H1 (cell line): ENCODE measurements at regions not wholly inside any gene's neighbourhood (a gene's known extent, or its start where the extent isn't known, plus 50 kb on each side); places are given as distances from the start of the nearest gene placed in this dataset.

ENCODE experiments used
- CTCF ChIA-PET: fragments of 300-600 bp; sonication (Branson Sonifier 250); formaldehyde crosslinking; loops from one replicate; lab custom pipeline; 2021; ENCODE audit not compliant: partially characterized antibody; lab: Charles Lee
- POLR2A ChIA-PET: fragments of 300-600 bp; sonication (Branson Sonifier 250); formaldehyde crosslinking; loops from one replicate; lab custom pipeline; 2021; ENCODE audit warnings: inconsistent platforms; ENCODE audit not compliant: partially characterized antibody; lab: Charles Lee
- DNase-seq, 2 experiments: peaks; one replicate each; pipeline versions ENCODE4 v3.0.0 to v3.0.0-alpha.2; 2010 to 2022; ENCODE audit warnings: low spot score in 2 of 2, low read depth in 1 of 2, mixed read lengths in 1 of 2
- FAIRE-seq: peaks from 2 replicates; lab custom pipeline; 2011; peaks lifted over from hg19 to GRCh38; lab: Jason Lieb, UNC
- H2AFZ ChIP-seq: 2 replicates; pipeline ENCODE4 v1.8.1; 2012; ENCODE audit warnings: low read length, inconsistent platforms
- H2AK5ac ChIP-seq: 2 replicates; pipeline ENCODE4 v1.6.1; 2013; ENCODE audit warnings: low read depth, low read length
- H2BK120ac ChIP-seq: replicated peaks from 2 replicates; pipeline ENCODE3; 2013; ENCODE audit warnings: low read depth, low read length, inconsistent platforms
- H2BK12ac ChIP-seq: 2 replicates; pipeline ENCODE4 v1.6.1; 2013; ENCODE audit warnings: low read depth, low read length
- H2BK15ac ChIP-seq: 2 replicates; pipeline ENCODE4 v1.6.1; 2013; ENCODE audit warnings: low read length
- H2BK20ac ChIP-seq: 2 replicates; pipeline ENCODE4 v1.6.1; 2013; ENCODE audit warnings: low read length
- H2BK5ac ChIP-seq: 2 replicates; pipeline ENCODE4 v1.6.1; 2013; ENCODE audit warnings: low read depth, low read length
- H3K14ac ChIP-seq: 2 replicates; pipeline ENCODE4 v1.6.1; 2013; ENCODE audit warnings: inconsistent platforms; ENCODE audit not compliant: insufficient read length
- H3K18ac ChIP-seq: 2 replicates; pipeline ENCODE4 v1.6.1; 2013; ENCODE audit warnings: low read length; ENCODE audit errors: extremely low read depth
- H3K23ac ChIP-seq: 2 replicates; pipeline ENCODE4 v1.6.1; 2013; ENCODE audit warnings: inconsistent platforms; ENCODE audit not compliant: insufficient read length
- H3K23me2 ChIP-seq: 2 replicates; pipeline ENCODE4 v1.6.1; 2013; ENCODE audit warnings: low read depth, low read length
- H3K27ac ChIP-seq: 2 replicates; pipeline ENCODE4 v1.6.1; 2011; ENCODE audit warnings: low read depth, low read length, inconsistent platforms
- H3K27me3 ChIP-seq, 4 experiments: replicated peaks in 1 of 4; 1 replicate in 1 of 4; 2 replicates in 3 of 4; pipeline versions ENCODE4 v1.6.1 to v1.8.1; 2011 to 2013; ENCODE audit warnings: low read length in 3 of 4, mild to moderate bottlenecking in 3 of 4, inconsistent platforms in 2 of 4, mixed read lengths in 2 of 4, moderate library complexity in 1 of 4; ENCODE audit not compliant: control insufficient read depth in 3 of 4, insufficient read depth in 3 of 4; ENCODE audit errors: extremely low read depth in 1 of 4
- H3K36me3 ChIP-seq, 4 experiments: 2 replicates each; pipeline versions ENCODE4 v1.6.1 to v1.8.1; 2011 to 2013; ENCODE audit warnings: mild to moderate bottlenecking in 4 of 4, low read length in 3 of 4, moderate library complexity in 2 of 4, control low read depth in 1 of 4, inconsistent platforms in 1 of 4; ENCODE audit not compliant: insufficient read depth in 4 of 4, control insufficient read depth in 2 of 4
- H3K4ac ChIP-seq: replicated peaks from 2 replicates; pipeline ENCODE3; 2013; ENCODE audit warnings: low read length, low read depth, mixed read lengths, inconsistent platforms; ENCODE audit not compliant: insufficient read length
- H3K4me1 ChIP-seq, 4 experiments: replicated peaks in 1 of 4; 1 replicate in 1 of 4; 2 replicates in 3 of 4; pipeline versions ENCODE4 v1.6.1 to v1.8.1; 2011 to 2013; ENCODE audit warnings: low read length in 3 of 4, inconsistent platforms in 2 of 4, mixed read lengths in 1 of 4; ENCODE audit not compliant: insufficient read depth in 4 of 4, control insufficient read depth in 3 of 4
- H3K4me2 ChIP-seq, 2 experiments: 2 replicates each; pipeline versions ENCODE4 v1.6.1 to v1.8.1; 2011 to 2013; ENCODE audit warnings: low read depth in 2 of 2, low read length in 2 of 2, control low read depth in 1 of 2, inconsistent platforms in 1 of 2, mild to moderate bottlenecking in 1 of 2; ENCODE audit not compliant: insufficient read depth in 1 of 2
- H3K4me3 ChIP-seq, 4 experiments: fragments of 200-600, 300-600 bp in 1 of 4; sonication (generic), shearing (Covaris generic), sonication (Bioruptor Twin) in 1 of 4; 2 replicates each; pipeline versions ENCODE4 v1.5.1 to v1.8.1; 2011 to 2016; ENCODE audit warnings: low read length in 4 of 4, low read depth in 3 of 4, control low read depth in 2 of 4, inconsistent platforms in 2 of 4, mild to moderate bottlenecking in 2 of 4, mixed read lengths in 1 of 4, moderate library complexity in 1 of 4; ENCODE audit not compliant: insufficient read depth in 2 of 4; ENCODE audit errors: extremely low read depth in 1 of 4
- H3K56ac ChIP-seq: replicated peaks from 2 replicates; pipeline ENCODE3; 2013; ENCODE audit warnings: low read depth, mild to moderate bottlenecking, mixed read lengths, low read length, inconsistent platforms; ENCODE audit not compliant: insufficient read length
- H3K79me1 ChIP-seq: 2 replicates; pipeline ENCODE4 v1.6.1; 2013; ENCODE audit warnings: low read depth, low read length, control low read depth
- H3K79me2 ChIP-seq, 2 experiments: 2 replicates each; pipeline versions ENCODE4 v1.6.1 to v1.8.1; 2012 to 2013; ENCODE audit warnings: low read length in 2 of 2, mild to moderate bottlenecking in 2 of 2, inconsistent platforms in 1 of 2; ENCODE audit not compliant: insufficient read depth in 2 of 2, control insufficient read depth in 1 of 2
- H3K9ac ChIP-seq, 4 experiments: replicated peaks in 1 of 4; 1 replicate in 1 of 4; 2 replicates in 3 of 4; pipeline versions ENCODE4 v1.6.1 to v1.8.1; 2011 to 2013; ENCODE audit warnings: low read depth in 3 of 4, low read length in 3 of 4, control low read depth in 2 of 4, mild to moderate bottlenecking in 2 of 4, moderate library complexity in 2 of 4, inconsistent platforms in 1 of 4; ENCODE audit errors: extremely low read depth in 1 of 4
- H3K9me3 ChIP-seq, 2 experiments: 2 replicates each; pipeline versions ENCODE4 v1.6.1 to v1.8.1; 2012 to 2013; ENCODE audit warnings: mild to moderate bottlenecking in 2 of 2, moderate library complexity in 2 of 2, control low read depth in 1 of 2, inconsistent platforms in 1 of 2, low read depth in 1 of 2, low read length in 1 of 2, mixed read lengths in 1 of 2; ENCODE audit not compliant: insufficient read depth in 2 of 2
- H4K20me1 ChIP-seq, 2 experiments: replicated peaks in 1 of 2; 2 replicates each; pipeline versions ENCODE3 to v1.8.1; 2011 to 2013; ENCODE audit warnings: inconsistent platforms in 2 of 2, low read length in 2 of 2, mild to moderate bottlenecking in 1 of 2; ENCODE audit not compliant: insufficient read depth in 2 of 2, control insufficient read depth in 1 of 2
- H4K5ac ChIP-seq: 2 replicates; pipeline ENCODE4 v1.6.1; 2013; ENCODE audit warnings: low read length, low read depth, mixed read lengths, inconsistent platforms; ENCODE audit not compliant: insufficient read length
- H4K8ac ChIP-seq: 2 replicates; pipeline ENCODE4 v1.8.0; 2013; ENCODE audit warnings: mild to moderate bottlenecking, moderate library complexity, low read length, inconsistent platforms; ENCODE audit not compliant: insufficient read depth; ENCODE audit errors: extremely low read depth
- H4K91ac ChIP-seq: replicated peaks from 2 replicates; pipeline ENCODE3; 2013; ENCODE audit warnings: low read length, mixed read lengths, inconsistent platforms; ENCODE audit not compliant: insufficient read length
- EGR1 ChIP-seq: IDR thresholded peaks from 2 replicates; pipeline ENCODE4 v1.6.1; 2011; ENCODE audit warnings: low read depth, low read length, borderline replicate concordance
- RFX5 ChIP-seq: IDR thresholded peaks from 2 replicates; pipeline ENCODE4 v1.6.1; 2011; ENCODE audit warnings: low read depth, low read length, improper control_type of control experiment, borderline replicate concordance
- WGBS, 2 experiments: shearing (Covaris generic) in 1 of 2; methylation state at CpG; one replicate each; pipeline versions ENCODE4 v1.1.6 to v1.1.7; 2013 to 2015; ENCODE audit warnings: low lambda C conversion rate in 2 of 2, mixed read lengths in 2 of 2, inconsistent platforms in 1 of 2, low coverage in 1 of 2, missing lambda C conversion rate in 1 of 2; ENCODE audit not compliant: insufficient replicate concordance in 2 of 2, insufficient coverage in 1 of 2, insufficient read length in 1 of 2; ENCODE audit errors: extremely low coverage in 1 of 2, missing lambda C conversion rate in 1 of 2; 5-methylcytosine and 5-hydroxymethylcytosine counted together

DNA sequence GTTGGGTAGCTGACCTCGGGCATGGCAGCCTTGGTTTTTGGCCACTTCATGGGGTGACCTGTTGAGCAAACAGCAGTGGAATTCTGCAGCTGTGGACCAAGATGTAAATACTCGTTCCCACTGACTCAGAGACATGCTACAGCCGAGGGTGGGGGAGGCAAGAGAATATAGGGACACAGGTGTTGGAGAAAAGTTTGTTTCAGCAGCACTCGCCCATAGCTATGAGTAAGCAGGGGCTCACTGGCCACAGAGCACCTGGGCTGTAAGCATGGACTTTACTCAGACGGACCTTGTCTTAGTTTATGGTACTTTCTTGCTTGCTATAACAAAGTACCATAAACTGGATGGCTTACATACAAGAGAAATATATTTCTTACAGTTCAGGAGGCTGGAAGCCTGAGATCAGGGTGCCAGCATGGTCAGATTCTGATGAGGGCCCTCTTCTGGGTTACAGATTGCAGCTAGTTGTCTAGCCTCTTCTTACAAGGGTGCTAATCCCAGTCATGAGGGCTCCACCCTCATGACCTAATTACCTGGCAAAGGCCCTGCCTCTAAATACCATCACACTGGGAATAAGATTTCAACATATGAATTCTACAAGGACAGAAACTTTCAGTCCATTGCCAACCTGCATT is 437.2 kb upstream of the DAB1 start:
- H2AFZ ChIP-seq, result no peak overlapping the region

More for the DNA sequence above, 437.2 kb upstream of the DAB1 start:
- no peaks in the 10 kb centered on the region for H3K36me3 ChIP-seq
- no peak overlapping the region for H3K14ac ChIP-seq
- no peak overlapping the region for H3K27ac ChIP-seq
- no peak for FAIRE-seq
- no peak overlapping the region for H4K91ac ChIP-seq
- CTCF ChIA-PET, result interaction anchor here (0.9 to 1.0 kb wide), 3 partner anchors 9 to 13 kb away, joined by 3 to 6 read pairs (median 3); no protein-coding TSS in a partner anchor
- no peak overlapping the region for H4K5ac ChIP-seq
- no peak overlapping the region for H3K18ac ChIP-seq
- no peaks in the 10 kb centered on the region for H3K27me3 ChIP-seq
- no peak overlapping the region for H2BK120ac ChIP-seq
- H2BK20ac ChIP-seq, result no peak overlapping the region
- H3K23ac ChIP-seq, result no peak overlapping the region
- no peak overlapping the region for H2AK5ac ChIP-seq
- H2BK15ac ChIP-seq, result no peak overlapping the region
- no peaks in the 10 kb centered on the region for H3K79me2 ChIP-seq
- WGBS, 2 experiments, result 90% methylated on average over 5 of the region's 5 CpGs; no CpG with 5 or more reads in 1 of the 2 experiments
- H3K23me2 ChIP-seq, result no peaks in the 10 kb centered on the region
- H3K9ac ChIP-seq, result no peak overlapping the region
- H3K4me1 ChIP-seq, result peaks cover 0 to 6% (median 4%) of the 10 kb centered on the region in 4 experiments; a peak in 4 of 7 replicates
- H3K79me1 ChIP-seq, result no peaks in the 10 kb centered on the region
- H4K8ac ChIP-seq, result no peak overlapping the region
- no peak for DNase-seq
- no peak overlapping the region for H3K56ac ChIP-seq
- H2BK12ac ChIP-seq, result no peak overlapping the region
- H3K4me3 ChIP-seq, result no peak overlapping the region
- TF ChIP-seq RFX5 (no peak), EGR1 (no peak)
- no peaks in the 10 kb centered on the region for H4K20me1 ChIP-seq
- H2BK5ac ChIP-seq, result no peak overlapping the region
- H3K9me3 ChIP-seq, result no peaks in the 10 kb centered on the region
- POLR2A ChIA-PET, result no interaction called here
- H3K4ac ChIP-seq, result no peak overlapping the region
- no peak overlapping the region for H3K4me2 ChIP-seq
